SK-N-SH treated with all-trans-retinoic acid at 6 μM for 48 hours (cell line): ENCODE measurements at regions not wholly inside any gene's neighbourhood (a gene's known extent, or its start where the extent isn't known, plus 50 kb on each side); places are given as distances from the start of the nearest gene placed in this dataset.
"Not testable (repeated sequence)": the region's sequence is repeated elsewhere in the genome, so short reads cannot be mapped to it uniquely, and the experiment has no call there.

ENCODE experiments used
- ATAC-seq: fragments of 200-7000 bp; cut with Tn5 transposase; 3 replicates; pipeline ENCODE4 v1.9.1; 2020; ENCODE audit warnings: mild to moderate bottlenecking, moderate library complexity
- ARNTL ChIP-seq: fragments of 450-650 bp; formaldehyde crosslinking; IDR thresholded peaks from 2 replicates; pipeline ENCODE4 v1.5.0; 2020; ENCODE audit warnings: low read depth, mild to moderate bottlenecking, moderate library complexity, borderline replicate concordance
- BACH2 ChIP-seq: fragments of 250-450 bp; sonication (Bioruptor Pico); IDR thresholded peaks from 2 replicates; pipeline ENCODE4 v1.9.0; 2021; ENCODE audit warnings: mild to moderate bottlenecking, borderline replicate concordance
- CSDC2 ChIP-seq: fragments of 250-450 bp; sonication (Bioruptor Pico); IDR thresholded peaks from 2 replicates; pipeline ENCODE4 v1.5.0; 2020; ENCODE audit warnings: mild to moderate bottlenecking, moderate library complexity
- ESRRG ChIP-seq: fragments of 250-450 bp; sonication (Bioruptor Pico); IDR thresholded peaks from 2 replicates; pipeline ENCODE4 v1.6.1; 2021; ENCODE audit warnings: mild to moderate bottlenecking
- GLIS3 ChIP-seq: fragments of 250-450 bp; sonication (Bioruptor Pico); IDR thresholded peaks from 2 replicates; pipeline ENCODE4 v1.5.0; 2020; ENCODE audit warnings: mild to moderate bottlenecking, moderate library complexity
- ISL1 ChIP-seq: fragments of 250-450 bp; sonication (Bioruptor Pico); IDR thresholded peaks from 2 replicates; pipeline ENCODE4 v2.1.2; 2022; ENCODE audit warnings: mild to moderate bottlenecking, moderate library complexity
- OSR1 ChIP-seq: fragments of 250-450 bp; sonication (Bioruptor Pico); IDR thresholded peaks from 2 replicates; pipeline ENCODE4 v1.8.0; 2022; ENCODE audit warnings: moderate library complexity, mild to moderate bottlenecking, inconsistent platforms
- PPARA ChIP-seq: fragments of 250-450 bp; sonication (Bioruptor Pico); IDR thresholded peaks from 2 replicates; pipeline ENCODE4 v1.5.0; 2020; ENCODE audit warnings: mild to moderate bottlenecking, borderline replicate concordance
- RARB ChIP-seq: fragments of 250-450 bp; sonication (Bioruptor Pico); IDR thresholded peaks from 2 replicates; pipeline ENCODE4 v1.8.0; 2021; ENCODE audit warnings: mild to moderate bottlenecking, moderate library complexity
- SNAI2 ChIP-seq: fragments of 250-450 bp; sonication (Bioruptor Pico); IDR thresholded peaks from 2 replicates; pipeline ENCODE4 v1.5.0; 2020; ENCODE audit warnings: mild to moderate bottlenecking, moderate library complexity
- TCF4 ChIP-seq: fragments of 250-450 bp; sonication (Bioruptor Pico); IDR thresholded peaks from 2 replicates; pipeline ENCODE4 v1.8.0; 2021; ENCODE audit warnings: mild to moderate bottlenecking, moderate library complexity, borderline replicate concordance
- TOX ChIP-seq: fragments of 250-450 bp; sonication (Bioruptor Pico); IDR thresholded peaks from 2 replicates; pipeline ENCODE4 v1.8.0; 2021; ENCODE audit warnings: mild to moderate bottlenecking, moderate library complexity, borderline replicate concordance
- ZC3H10 ChIP-seq: fragments of 250-450 bp; sonication (Bioruptor Pico); IDR thresholded peaks from 2 replicates; pipeline ENCODE4 v1.5.1; 2021; ENCODE audit warnings: mild to moderate bottlenecking, moderate library complexity
- ZFP3 ChIP-seq: fragments of 250-450 bp; sonication (Bioruptor Pico); IDR thresholded peaks from 2 replicates; pipeline ENCODE4 v1.5.0; 2020; ENCODE audit warnings: mild to moderate bottlenecking, moderate library complexity
- ZNF70 ChIP-seq: fragments of 450-650 bp; formaldehyde crosslinking; IDR thresholded peaks from 2 replicates; pipeline ENCODE4 v1.5.0; 2020; ENCODE audit warnings: mild to moderate bottlenecking, moderate library complexity
- TF ChIP-seq, protein P1 (sequence below): fragments of 250-450 bp; sonication (Bioruptor Pico); IDR thresholded peaks from 2 replicates; pipeline ENCODE4 v1.8.0; 2021; ENCODE audit warnings: low read depth, mild to moderate bottlenecking, moderate library complexity, borderline replicate concordance
- TF ChIP-seq, protein P2 (sequence below): fragments of 250-450 bp; sonication (Bioruptor Pico); IDR thresholded peaks from 2 replicates; pipeline ENCODE4 v1.5.0; 2020; ENCODE audit warnings: mild to moderate bottlenecking, moderate library complexity
- TF ChIP-seq, protein P3 (sequence below): fragments of 250-450 bp; sonication (Bioruptor Pico); IDR thresholded peaks from 2 replicates; pipeline ENCODE4 v1.5.1; 2020; ENCODE audit warnings: low read depth, mild to moderate bottlenecking, moderate library complexity

DNA sequence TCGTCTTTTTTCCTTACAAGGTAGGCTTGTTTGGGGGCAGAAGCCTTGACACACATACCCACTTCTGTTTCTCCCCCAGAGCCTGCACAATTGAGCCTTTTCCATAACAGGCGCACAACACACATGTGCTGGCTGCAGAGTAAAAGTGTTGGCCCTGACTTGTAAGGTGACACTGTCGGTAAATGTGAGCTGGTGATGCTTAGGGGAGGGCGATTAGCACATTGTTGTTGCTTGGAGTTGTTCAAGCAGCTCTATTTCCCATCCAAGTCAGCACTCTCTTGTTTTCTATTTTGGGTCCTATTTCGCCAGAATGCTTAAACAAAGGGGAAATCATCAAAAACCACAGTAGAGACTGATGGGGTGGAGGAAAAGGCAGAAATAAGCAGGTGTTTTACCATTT is 51.9 kb upstream of the PTPRJ start:
- TF ChIP-seq ARNTL, result no peak
- no peak for TF ChIP-seq RARB (CRISPR knock-in tag)
- TF ChIP-seq SNAI2 (CRISPR knock-in tag), result no peak
- TF ChIP-seq TOX (CRISPR knock-in tag), result no peak
- no peak for TF ChIP-seq ISL1 (CRISPR knock-in tag)
- TF ChIP-seq TCF4 (CRISPR knock-in tag), result no peak
- no peak for TF ChIP-seq PPARA (CRISPR knock-in tag)
- no peak for TF ChIP-seq BACH2 (CRISPR knock-in tag)
- TF ChIP-seq GLIS3 (CRISPR knock-in tag), result no peak
- TF ChIP-seq, protein P1, sequence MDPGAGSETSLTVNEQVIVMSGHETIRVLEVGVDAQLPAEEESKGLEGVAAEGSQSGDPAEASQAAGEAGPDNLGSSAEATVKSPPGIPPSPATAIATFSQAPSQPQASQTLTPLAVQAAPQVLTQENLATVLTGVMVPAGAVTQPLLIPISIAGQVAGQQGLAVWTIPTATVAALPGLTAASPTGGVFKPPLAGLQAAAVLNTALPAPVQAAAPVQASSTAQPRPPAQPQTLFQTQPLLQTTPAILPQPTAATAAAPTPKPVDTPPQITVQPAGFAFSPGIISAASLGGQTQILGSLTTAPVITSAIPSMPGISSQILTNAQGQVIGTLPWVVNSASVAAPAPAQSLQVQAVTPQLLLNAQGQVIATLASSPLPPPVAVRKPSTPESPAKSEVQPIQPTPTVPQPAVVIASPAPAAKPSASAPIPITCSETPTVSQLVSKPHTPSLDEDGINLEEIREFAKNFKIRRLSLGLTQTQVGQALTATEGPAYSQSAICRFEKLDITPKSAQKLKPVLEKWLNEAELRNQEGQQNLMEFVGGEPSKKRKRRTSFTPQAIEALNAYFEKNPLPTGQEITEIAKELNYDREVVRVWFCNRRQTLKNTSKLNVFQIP (CRISPR knock-in tag), result no peak
- no peak for TF ChIP-seq ZNF70 (CRISPR knock-in tag)
- TF ChIP-seq ZFP3 (CRISPR knock-in tag), result no peak
- no peak for TF ChIP-seq ZC3H10 (CRISPR knock-in tag)
- ATAC-seq, result no peak

DNA sequence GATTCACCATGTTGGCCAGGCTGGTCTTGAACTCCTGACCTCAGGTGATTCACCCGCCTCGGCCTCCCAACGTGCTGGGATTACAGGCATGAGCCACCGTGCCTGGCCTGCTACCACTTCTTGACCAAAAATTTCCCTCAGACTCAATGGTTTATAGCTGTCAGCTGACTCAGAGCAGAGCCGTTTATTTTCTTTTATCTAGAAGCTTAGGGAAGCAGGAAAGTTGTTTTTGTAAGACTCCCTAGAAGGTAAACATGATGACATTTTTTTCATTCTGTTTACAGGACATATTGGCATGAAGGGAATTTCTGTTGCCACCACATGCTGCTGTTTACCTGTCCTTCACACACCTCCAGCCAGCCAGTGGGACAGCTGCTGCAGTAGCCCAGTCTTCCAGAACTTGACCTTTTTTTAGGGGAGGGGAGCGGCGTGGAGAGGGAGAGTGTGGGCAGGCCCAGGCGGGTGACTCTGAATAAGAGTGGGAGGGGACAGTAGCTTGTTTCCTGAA is 56.1 kb upstream of the PTPRJ start:
- TF ChIP-seq BACH2 (CRISPR knock-in tag) (no peak), ZNF70 (CRISPR knock-in tag) (no peak), RARB (CRISPR knock-in tag) (no peak), ZFP3 (CRISPR knock-in tag) (no peak), OSR1 (CRISPR knock-in tag) (no peak), CSDC2 (no peak), TOX (CRISPR knock-in tag) (no peak), ISL1 (CRISPR knock-in tag) (no peak), ARNTL (no peak)
- TF ChIP-seq, protein P2, sequence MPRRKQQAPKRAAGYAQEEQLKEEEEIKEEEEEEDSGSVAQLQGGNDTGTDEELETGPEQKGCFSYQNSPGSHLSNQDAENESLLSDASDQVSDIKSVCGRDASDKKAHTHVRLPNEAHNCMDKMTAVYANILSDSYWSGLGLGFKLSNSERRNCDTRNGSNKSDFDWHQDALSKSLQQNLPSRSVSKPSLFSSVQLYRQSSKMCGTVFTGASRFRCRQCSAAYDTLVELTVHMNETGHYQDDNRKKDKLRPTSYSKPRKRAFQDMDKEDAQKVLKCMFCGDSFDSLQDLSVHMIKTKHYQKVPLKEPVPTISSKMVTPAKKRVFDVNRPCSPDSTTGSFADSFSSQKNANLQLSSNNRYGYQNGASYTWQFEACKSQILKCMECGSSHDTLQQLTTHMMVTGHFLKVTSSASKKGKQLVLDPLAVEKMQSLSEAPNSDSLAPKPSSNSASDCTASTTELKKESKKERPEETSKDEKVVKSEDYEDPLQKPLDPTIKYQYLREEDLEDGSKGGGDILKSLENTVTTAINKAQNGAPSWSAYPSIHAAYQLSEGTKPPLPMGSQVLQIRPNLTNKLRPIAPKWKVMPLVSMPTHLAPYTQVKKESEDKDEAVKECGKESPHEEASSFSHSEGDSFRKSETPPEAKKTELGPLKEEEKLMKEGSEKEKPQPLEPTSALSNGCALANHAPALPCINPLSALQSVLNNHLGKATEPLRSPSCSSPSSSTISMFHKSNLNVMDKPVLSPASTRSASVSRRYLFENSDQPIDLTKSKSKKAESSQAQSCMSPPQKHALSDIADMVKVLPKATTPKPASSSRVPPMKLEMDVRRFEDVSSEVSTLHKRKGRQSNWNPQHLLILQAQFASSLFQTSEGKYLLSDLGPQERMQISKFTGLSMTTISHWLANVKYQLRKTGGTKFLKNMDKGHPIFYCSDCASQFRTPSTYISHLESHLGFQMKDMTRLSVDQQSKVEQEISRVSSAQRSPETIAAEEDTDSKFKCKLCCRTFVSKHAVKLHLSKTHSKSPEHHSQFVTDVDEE, result no peak
- TF ChIP-seq, protein P3, sequence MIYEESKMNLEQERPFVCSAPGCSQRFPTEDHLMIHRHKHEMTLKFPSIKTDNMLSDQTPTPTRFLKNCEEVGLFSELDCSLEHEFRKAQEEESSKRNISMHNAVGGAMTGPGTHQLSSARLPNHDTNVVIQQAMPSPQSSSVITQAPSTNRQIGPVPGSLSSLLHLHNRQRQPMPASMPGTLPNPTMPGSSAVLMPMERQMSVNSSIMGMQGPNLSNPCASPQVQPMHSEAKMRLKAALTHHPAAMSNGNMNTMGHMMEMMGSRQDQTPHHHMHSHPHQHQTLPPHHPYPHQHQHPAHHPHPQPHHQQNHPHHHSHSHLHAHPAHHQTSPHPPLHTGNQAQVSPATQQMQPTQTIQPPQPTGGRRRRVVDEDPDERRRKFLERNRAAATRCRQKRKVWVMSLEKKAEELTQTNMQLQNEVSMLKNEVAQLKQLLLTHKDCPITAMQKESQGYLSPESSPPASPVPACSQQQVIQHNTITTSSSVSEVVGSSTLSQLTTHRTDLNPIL, result no peak
- TF ChIP-seq, protein P1 (CRISPR knock-in tag), result no peak

DNA sequence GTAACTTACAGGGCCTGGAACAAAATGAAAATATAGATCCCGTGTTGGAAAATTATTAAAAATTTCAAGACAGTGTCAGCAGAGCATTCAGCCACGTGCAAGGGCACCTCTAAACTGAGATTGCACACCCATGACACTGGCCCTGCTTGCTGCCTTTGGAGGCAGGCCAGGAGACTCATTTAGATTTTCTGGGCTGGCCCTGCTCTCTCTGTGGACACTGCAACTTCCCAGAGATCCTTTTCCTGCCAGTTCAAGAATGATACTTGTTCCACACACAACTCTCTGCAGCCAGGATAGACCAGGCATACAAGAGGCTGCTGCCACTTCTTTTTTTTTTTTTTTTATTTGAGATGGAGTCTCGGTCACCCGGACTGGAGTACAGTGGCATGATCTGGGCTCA is 56.7 kb upstream of the PTPRJ start:
- ATAC-seq, result peak; percentile 71
- TF ChIP-seq, protein P2, result no peak
- TF ChIP-seq ISL1 (CRISPR knock-in tag) (peak; percentile 42), ESRRG (no peak), ZFP3 (CRISPR knock-in tag) (no peak), ZC3H10 (CRISPR knock-in tag) (no peak)

More for the DNA sequence above, 56.1 kb upstream of the PTPRJ start:
- peak; percentile 66 for ATAC-seq

DNA sequence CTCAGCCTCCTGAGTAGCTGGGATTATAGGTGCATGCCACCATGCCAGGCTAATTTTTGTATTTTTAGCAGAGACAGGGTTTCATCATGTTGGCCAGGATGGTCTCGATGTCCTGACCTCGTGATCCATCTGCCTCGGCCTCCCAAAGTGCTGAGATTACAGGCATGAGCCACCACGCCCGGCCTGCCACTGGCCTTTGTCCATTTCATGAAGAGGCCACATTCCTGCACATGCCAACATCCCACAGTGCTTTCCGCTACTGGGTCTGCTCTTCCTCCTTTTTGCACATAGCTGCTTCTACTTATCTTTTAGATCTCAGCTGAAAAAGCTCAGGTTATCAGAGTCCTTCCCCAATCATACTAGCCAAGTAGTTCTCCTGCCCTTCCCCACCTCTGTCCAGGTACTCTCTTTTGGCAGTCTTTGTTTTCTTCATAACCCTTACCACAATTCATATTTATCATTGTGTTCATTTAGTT is 59.2 kb upstream of the PTPRJ start:
- not testable (repeated sequence) for ATAC-seq
